CD4-positive, alpha-beta T cell treated with Interleukin-21 for 1 hour (primary cell): ENCODE measurements at regions not wholly inside any gene's neighbourhood (a gene's known extent, or its start where the extent isn't known, plus 50 kb on each side); places are given as distances from the start of the nearest gene placed in this dataset.
"Not testable (repeated sequence)": the region's sequence is repeated elsewhere in the genome, so short reads cannot be mapped to it uniquely, and the experiment has no call there.

Experiments used
- DNase-seq: peaks from one replicate; pipeline ENCODE4 v3.0.0-alpha.2; 2020

GRCh38 chr3:70471464-70472342 lies 159.3 kb upstream of the MDFIC2 start:
- no peak for DNase-seq

GRCh38 chr3:70466096-70466495 lies 153.7 kb upstream of the MDFIC2 start:
- no peak for DNase-seq

GRCh38 chr3:70464876-70465275 lies 152.4 kb upstream of the MDFIC2 start:
- DNase-seq, result no peak

- no peak for DNase-seq
These were observed 152.0 kb upstream of the MDFIC2 start for GRCh38 chr3:70464465-70464864.

GRCh38 chr3:70450220-70450619 lies 137.8 kb upstream of the MDFIC2 start:
- DNase-seq, result not testable (repeated sequence)

GRCh38 chr3:70435422-70435821 lies 123.0 kb upstream of the MDFIC2 start:
- DNase-seq, result not testable (repeated sequence)

GRCh38 chr3:70433091-70433490 lies 120.7 kb upstream of the MDFIC2 start:
- no peak for DNase-seq

GRCh38 chr3:70431911-70432310 lies 119.5 kb upstream of the MDFIC2 start:
- DNase-seq, result no peak

GRCh38 chr3:70426071-70426470 lies 113.6 kb upstream of the MDFIC2 start:
- no peak for DNase-seq

- DNase-seq, result no peak
These were observed 109.1 kb upstream of the MDFIC2 start for GRCh38 chr3:70421506-70421905.

GRCh38 chr3:70409018-70409417 lies 96.6 kb upstream of the MDFIC2 start:
- DNase-seq, result no peak

GRCh38 chr3:70400194-70400593 lies 87.8 kb upstream of the MDFIC2 start:
- DNase-seq, result no peak

- no peak for DNase-seq
These were observed 81.6 kb upstream of the MDFIC2 start for GRCh38 chr3:70393881-70394612.

- DNase-seq, result no peak
These were observed 79.8 kb upstream of the MDFIC2 start for GRCh38 chr3:70392227-70392626.

GRCh38 chr3:70387889-70388288 lies 75.5 kb upstream of the MDFIC2 start:
- no peak for DNase-seq

- DNase-seq, result no peak
These were observed 74.4 kb upstream of the MDFIC2 start for GRCh38 chr3:70386846-70387245.

GRCh38 chr3:70386043-70386442 lies 73.6 kb upstream of the MDFIC2 start:
- DNase-seq, result no peak

- DNase-seq, result no peak
These were observed 71.0 kb upstream of the MDFIC2 start for GRCh38 chr3:70383360-70383831.

GRCh38 chr3:70374179-70374578 lies 61.7 kb upstream of the MDFIC2 start:
- no peak for DNase-seq
